Kidney (tissue), 13 donors: ENCODE measurements at regions not wholly inside any gene's neighbourhood (a gene's known extent, or its start where the extent isn't known, plus 50 kb on each side); places are given as distances from the start of the nearest gene placed in this dataset.
A peak's percentile ranks its signal among the peaks of the same experiment; 100 is the strongest.
"Not testable (repeated sequence)": the region's sequence is repeated elsewhere in the genome, so short reads cannot be mapped to it uniquely, and the experiment has no call there.

Experiments used
- DNase-seq, 5 donors: peaks; one replicate each; pipeline ENCODE4 v3.0.0-alpha.2; 2013 to 2020
- FAIRE-seq: peaks from 2 replicates; lab custom pipeline; 2012; peaks lifted over from hg19 to GRCh38; lab: Jason Lieb, UNC
- H3K27ac ChIP-seq, 2 donors: one replicate each; pipeline ENCODE4 v1.7.0; 2013; ENCODE audit warnings: low read depth in 2 of 2, low read length in 2 of 2, inconsistent platforms in 1 of 2
- H3K27me3 ChIP-seq: one replicate; pipeline ENCODE4 v1.7.1; 2013; ENCODE audit warnings: low read length, inconsistent platforms; ENCODE audit not compliant: control insufficient read depth, insufficient read depth
- H3K36me3 ChIP-seq, 3 donors: one replicate each; pipeline versions ENCODE4 v1.7.0 to v1.7.1; 2013; ENCODE audit warnings: low read length in 3 of 3, control low read depth in 1 of 3, inconsistent platforms in 1 of 3; ENCODE audit not compliant: insufficient read depth in 3 of 3, control insufficient read depth in 2 of 3
- H3K4me1 ChIP-seq, 3 donors: one replicate each; pipeline versions ENCODE4 v1.7.0 to v1.7.1; 2013; ENCODE audit warnings: low read length in 3 of 3, inconsistent platforms in 1 of 3, low read depth in 1 of 3; ENCODE audit not compliant: control insufficient read depth in 2 of 3, insufficient read depth in 2 of 3
- H3K4me3 ChIP-seq, 3 donors: one replicate each; pipeline versions ENCODE4 v1.7.0 to v1.8.1; 2013; ENCODE audit warnings: low read length in 3 of 3, control low read depth in 1 of 3, inconsistent platforms in 1 of 3
- H3K9ac ChIP-seq, 3 donors: one replicate each; pipeline versions ENCODE4 v1.7.0 to v1.7.1; 2013; ENCODE audit warnings: low read length in 3 of 3, control low read depth in 1 of 3, inconsistent platforms in 1 of 3
- H3K9me3 ChIP-seq, 3 donors: one replicate each; pipeline versions ENCODE4 v1.7.0 to v1.7.1; 2013; ENCODE audit warnings: low read length in 3 of 3, control low read depth in 1 of 3, inconsistent platforms in 1 of 3; ENCODE audit not compliant: control insufficient read depth in 2 of 3, insufficient read depth in 1 of 3
- intact Hi-C: fragments of 100-400 bp; cut with DNase I; formaldehyde crosslinking; loops from one replicate; pipeline ENCODE4 v1.11.1; 2022
- TF ChIP-seq, protein P1 (sequence below): IDR thresholded peaks from 3 replicates; pipeline ENCODE4 v1.5.1; 2012; ENCODE audit warnings: mild to moderate bottlenecking, moderate library complexity, borderline replicate concordance; ENCODE audit not compliant: insufficient read depth; ENCODE audit errors: extremely low read depth
- donor health status: control.
- donor health status: control.
- donor health status: control.
- donor health status: control.
- donor health status: control.
- donor health status: DM: yes; HTN: yes; CAD: no.
- donor health status: Normal renal cell carcinoma (clear cell type).

DNA sequence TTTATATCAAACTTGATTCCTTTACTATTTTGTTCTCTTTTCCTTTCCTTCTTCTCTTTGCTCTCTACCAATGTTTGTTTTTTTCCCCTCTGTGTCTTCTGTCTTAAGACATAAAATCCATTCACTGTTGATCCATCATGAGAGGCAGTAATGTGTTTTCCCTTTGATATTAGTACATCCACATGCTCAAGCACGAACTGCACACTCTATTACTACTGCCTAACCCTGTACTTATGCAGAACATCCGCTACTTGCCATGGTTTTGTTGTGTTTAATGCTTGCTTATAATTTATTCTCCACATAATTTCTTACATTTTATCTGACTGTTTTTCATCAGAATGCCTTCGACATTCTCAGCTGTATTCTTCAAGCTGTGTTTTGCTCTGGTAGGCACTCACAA lies 159.0 kb upstream of the PCDH9 start:
- H3K27ac ChIP-seq = no peak overlapping the region
- no peaks in the 10 kb centered on the region for H3K36me3 ChIP-seq
- FAIRE-seq = no peak
- DNase-seq = peak in 2 of 5 donors; percentile 10 to 26
- no peaks in the 10 kb centered on the region for H3K4me1 ChIP-seq
- TF ChIP-seq, protein P1, sequence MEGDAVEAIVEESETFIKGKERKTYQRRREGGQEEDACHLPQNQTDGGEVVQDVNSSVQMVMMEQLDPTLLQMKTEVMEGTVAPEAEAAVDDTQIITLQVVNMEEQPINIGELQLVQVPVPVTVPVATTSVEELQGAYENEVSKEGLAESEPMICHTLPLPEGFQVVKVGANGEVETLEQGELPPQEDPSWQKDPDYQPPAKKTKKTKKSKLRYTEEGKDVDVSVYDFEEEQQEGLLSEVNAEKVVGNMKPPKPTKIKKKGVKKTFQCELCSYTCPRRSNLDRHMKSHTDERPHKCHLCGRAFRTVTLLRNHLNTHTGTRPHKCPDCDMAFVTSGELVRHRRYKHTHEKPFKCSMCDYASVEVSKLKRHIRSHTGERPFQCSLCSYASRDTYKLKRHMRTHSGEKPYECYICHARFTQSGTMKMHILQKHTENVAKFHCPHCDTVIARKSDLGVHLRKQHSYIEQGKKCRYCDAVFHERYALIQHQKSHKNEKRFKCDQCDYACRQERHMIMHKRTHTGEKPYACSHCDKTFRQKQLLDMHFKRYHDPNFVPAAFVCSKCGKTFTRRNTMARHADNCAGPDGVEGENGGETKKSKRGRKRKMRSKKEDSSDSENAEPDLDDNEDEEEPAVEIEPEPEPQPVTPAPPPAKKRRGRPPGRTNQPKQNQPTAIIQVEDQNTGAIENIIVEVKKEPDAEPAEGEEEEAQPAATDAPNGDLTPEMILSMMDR = no peak
- no peak overlapping the region for H3K9ac ChIP-seq
- intact Hi-C loops = no loop called here
- no peak overlapping the region for H3K4me3 ChIP-seq
- no peaks in the 10 kb centered on the region for H3K27me3 ChIP-seq
- H3K9me3 ChIP-seq = no peaks in the 10 kb centered on the region

DNA sequence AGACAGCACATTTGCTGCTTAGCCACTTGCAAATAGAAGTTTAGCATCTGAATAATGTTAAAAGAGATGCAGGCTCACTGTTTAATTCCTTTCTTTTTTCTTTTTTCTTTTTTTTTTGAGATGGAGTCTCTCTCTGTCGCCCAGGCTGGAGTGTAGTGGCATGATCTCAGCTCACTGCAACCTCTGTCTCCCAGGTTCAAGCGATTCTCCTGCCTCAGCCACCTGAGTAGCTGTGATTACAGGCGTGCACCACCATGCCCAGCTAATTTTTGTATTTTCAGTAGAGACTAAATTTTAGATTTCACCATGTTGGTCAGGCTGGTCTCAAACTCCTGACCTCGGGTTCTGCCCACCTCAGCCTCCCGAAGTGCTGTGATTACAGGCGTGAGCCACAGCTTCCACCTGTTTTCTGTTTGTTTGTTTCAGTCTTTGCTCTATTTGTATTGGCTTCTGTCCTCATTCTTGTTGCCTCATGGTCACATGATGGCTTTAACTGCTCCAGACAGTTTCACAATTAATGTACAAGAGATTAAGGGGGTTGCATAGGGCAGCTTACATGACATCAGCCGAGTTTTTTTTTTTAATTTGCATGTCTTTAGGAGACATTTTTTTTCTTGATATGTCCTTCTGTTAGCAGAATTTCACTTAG lies 153.1 kb upstream of the PCDH9 start:
- H3K27ac ChIP-seq, H3K9ac ChIP-seq, H3K4me3 ChIP-seq, H3K27me3 ChIP-seq, FAIRE-seq, H3K4me1 ChIP-seq, intact Hi-C loops, H3K36me3 ChIP-seq, H3K9me3 ChIP-seq: not testable (repeated sequence)
- DNase-seq = peak in 2 of 5 donors; percentile 13 to 44

DNA sequence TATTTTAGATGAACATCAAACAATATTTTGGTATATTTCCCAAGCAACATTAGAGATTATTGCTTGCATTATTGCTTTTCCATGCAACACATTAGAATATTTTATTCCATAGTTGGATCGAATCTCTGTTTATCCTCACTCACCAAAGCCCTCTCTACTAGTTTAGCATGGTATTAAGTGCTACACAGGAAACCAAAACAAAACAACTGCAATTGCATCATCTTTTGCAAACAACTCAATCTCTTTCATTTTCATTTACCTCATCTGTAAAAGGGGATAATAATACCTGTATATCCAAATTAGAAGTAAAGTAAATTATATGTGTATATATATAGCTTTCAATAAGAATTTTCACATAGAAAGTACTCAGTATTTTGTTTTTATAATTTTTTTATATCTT lies 147.8 kb upstream of the PCDH9 start:
- Histone ChIP-seq H3K4me3 (no peak overlapping the region), H3K4me1 (no peaks in the 10 kb centered on the region), H3K9me3 (no peaks in the 10 kb centered on the region), H3K9ac (no peak overlapping the region), H3K27me3 (no peaks in the 10 kb centered on the region), H3K27ac (no peak overlapping the region), H3K36me3 (no peaks in the 10 kb centered on the region)
- no peak for DNase-seq
- TF ChIP-seq, protein P1 = no peak
- intact Hi-C loops = no loop called here
- FAIRE-seq = no peak

DNA sequence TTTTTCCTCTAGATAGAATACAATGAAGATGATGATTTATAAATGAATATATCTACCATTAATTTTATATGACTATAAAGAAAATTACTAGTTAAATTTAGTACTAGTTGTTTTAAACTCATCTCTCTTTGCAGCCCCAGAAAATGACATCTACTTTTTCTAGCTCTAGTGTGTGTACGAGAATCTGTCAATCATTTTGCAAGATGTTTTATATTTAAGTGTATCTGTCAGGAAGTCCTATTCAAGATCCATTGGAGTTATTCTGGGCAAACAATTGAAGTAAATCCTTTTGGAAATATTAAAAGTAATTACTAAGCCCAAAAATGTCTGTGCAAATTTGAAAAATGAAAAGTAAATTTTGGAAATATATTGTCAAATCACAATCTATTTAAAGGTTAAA lies 144.3 kb upstream of the PCDH9 start:
- TF ChIP-seq, protein P1 = no peak
- H3K9me3 ChIP-seq = no peaks in the 10 kb centered on the region
- intact Hi-C loops = no loop called here
- H3K4me3 ChIP-seq = no peak overlapping the region
- DNase-seq (no peak), FAIRE-seq (peak; percentile 8)
- H3K9ac ChIP-seq = no peak overlapping the region
- no peaks in the 10 kb centered on the region for H3K27me3 ChIP-seq
- H3K36me3 ChIP-seq = no peaks in the 10 kb centered on the region
- no peak overlapping the region for H3K27ac ChIP-seq
- H3K4me1 ChIP-seq = no peaks in the 10 kb centered on the region
